ENCODE measurements at regions not wholly inside any gene's neighbourhood (a gene's known extent, or its start where the extent isn't known, plus 50 kb on each side); places are given as distances from the start of the nearest gene placed in this dataset.

DNA sequence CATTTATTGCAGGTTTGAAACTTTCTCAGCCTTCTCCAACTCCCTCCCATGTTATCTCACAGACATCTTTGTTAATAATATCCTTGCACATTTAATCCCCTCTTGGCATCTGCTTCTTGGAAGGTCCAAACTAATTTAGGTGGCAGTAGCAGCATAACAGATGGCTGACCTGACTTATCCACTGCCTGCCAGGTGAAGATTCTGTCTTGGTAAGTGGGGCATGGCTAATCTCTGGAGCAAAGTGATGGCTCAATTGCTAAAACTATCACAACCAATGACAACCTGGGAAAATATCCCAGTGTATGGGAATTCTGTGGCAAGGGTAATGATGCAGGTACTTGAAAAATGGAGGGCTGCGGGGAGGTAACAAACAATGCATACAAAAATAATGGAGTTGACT, 58.2 kb upstream of the ALG10B start:
- no peak for DNase-seq
- no peak overlapping the region for H3K4me3 Mint-ChIP-seq
- no peaks in the 10 kb centered on the region for H3K4me1 Mint-ChIP-seq (ENCODE audit: low read depth)
- H3K36me3 Mint-ChIP-seq (ENCODE audit: low read depth): no peaks in the 10 kb centered on the region
- peaks cover 12% of the 10 kb centered on the region for H3K9me3 Mint-ChIP-seq
- H3K27ac Mint-ChIP-seq: no peak overlapping the region
- H3K27me3 Mint-ChIP-seq: peaks cover 4% of the 10 kb centered on the region
